Body of pancreas (tissue), 4 donors: ENCODE measurements at regions not wholly inside any gene's neighbourhood (a gene's known extent, or its start where the extent isn't known, plus 50 kb on each side); places are given as distances from the start of the nearest gene placed in this dataset.

Experiments
- ATAC-seq: fragments of 150-250 bp; one replicate; pipeline ENCODE4 v1.9.1; 2016
- DNase-seq, 4 donors: peaks; one replicate each; pipeline ENCODE4 v3.0.0-alpha.2; 2019
- H3K27ac ChIP-seq, 4 donors: fragments of 200-600 bp; sonication (generic); 1 replicate in 3 of 4; 2 replicates in 1 of 4; pipeline versions ENCODE4 v1.5.1 to v1.6.1; 2016 to 2019; ENCODE audit warnings: mild to moderate bottlenecking in 1 of 4, mixed read lengths in 1 of 4, moderate library complexity in 1 of 4
- H3K27me3 ChIP-seq, 2 donors: fragments of 200-600 bp; sonication (generic); one replicate each; pipeline ENCODE4 v1.6.0; 2016; ENCODE audit warnings: mild to moderate bottlenecking in 1 of 2
- H3K36me3 ChIP-seq, 2 donors: fragments of 200-600 bp; sonication (generic); replicated peaks in 1 of 2; 2 replicates each; pipeline ENCODE4 v1.5.1; 2016; ENCODE audit warnings: low read depth in 2 of 2; ENCODE audit not compliant: insufficient read depth in 1 of 2
- H3K4me1 ChIP-seq: fragments of 200-600 bp; sonication (generic); one replicate; pipeline ENCODE4 v1.6.0; 2016
- H3K4me3 ChIP-seq, 2 donors: fragments of 200-600 bp; sonication (generic); 1 replicate in 1 of 2; 2 replicates in 1 of 2; pipeline ENCODE4 v1.5.1; 2016 to 2019
- H3K9me3 ChIP-seq, 3 donors: fragments of 200-600 bp; sonication (generic); 1 replicate in 2 of 3; 2 replicates in 1 of 3; pipeline ENCODE4 v1.5.1; 2016
- POLR2A ChIP-seq, 3 donors: fragments of 450-650 bp; IDR thresholded peaks; one replicate each; pipeline ENCODE4 v1.6.1; 2016; ENCODE audit warnings: antibody characterized with exemption in 3 of 3, mild to moderate bottlenecking in 2 of 3
- whole genome bisulfite sequencing, 2 donors: methylation state at CpG; one replicate each; pipeline ENCODE4 v1.1.5; 2017; 5-methylcytosine and 5-hydroxymethylcytosine counted together
- intact Hi-C: fragments of 100-400 bp; cut with DNase I; formaldehyde crosslinking; loops from one replicate; pipeline ENCODE4 v1.15.1; 2023
- TF ChIP-seq, protein P1 (sequence below), 7 experiments: fragments of 450-650 bp in 4 of 7; fragments of 200-600 bp in 3 of 7; sonication (generic) in 3 of 7; IDR thresholded peaks; one replicate each; pipeline ENCODE4 v1.5.1; 2016 to 2019; ENCODE audit warnings: antibody characterized with exemption in 7 of 7

- DNase-seq (peak in 3 of 4 donors; percentile 24 to 55 (median 40)), ATAC-seq (peak; percentile 94)
- Histone ChIP-seq H3K27me3 (no peaks in the 10 kb centered on the region), H3K4me1 (peaks cover 8% of the 10 kb centered on the region), H3K9me3 (no peaks in the 10 kb centered on the region), H3K36me3 (no peaks in the 10 kb centered on the region), H3K4me3 (no peak overlapping the region), H3K27ac (peak overlapping the region in 3 of 4 donors; percentile 10 to 59 (median 50))
- intact Hi-C loops: no loop called here
- 8 to 17% methylated on average over 8 of the region's 8 CpGs for WGBS, 2 donors
- no peak for TF ChIP-seq POLR2A (IDR thresholded peaks at IDR 0.05)
- TF ChIP-seq, protein P1, sequence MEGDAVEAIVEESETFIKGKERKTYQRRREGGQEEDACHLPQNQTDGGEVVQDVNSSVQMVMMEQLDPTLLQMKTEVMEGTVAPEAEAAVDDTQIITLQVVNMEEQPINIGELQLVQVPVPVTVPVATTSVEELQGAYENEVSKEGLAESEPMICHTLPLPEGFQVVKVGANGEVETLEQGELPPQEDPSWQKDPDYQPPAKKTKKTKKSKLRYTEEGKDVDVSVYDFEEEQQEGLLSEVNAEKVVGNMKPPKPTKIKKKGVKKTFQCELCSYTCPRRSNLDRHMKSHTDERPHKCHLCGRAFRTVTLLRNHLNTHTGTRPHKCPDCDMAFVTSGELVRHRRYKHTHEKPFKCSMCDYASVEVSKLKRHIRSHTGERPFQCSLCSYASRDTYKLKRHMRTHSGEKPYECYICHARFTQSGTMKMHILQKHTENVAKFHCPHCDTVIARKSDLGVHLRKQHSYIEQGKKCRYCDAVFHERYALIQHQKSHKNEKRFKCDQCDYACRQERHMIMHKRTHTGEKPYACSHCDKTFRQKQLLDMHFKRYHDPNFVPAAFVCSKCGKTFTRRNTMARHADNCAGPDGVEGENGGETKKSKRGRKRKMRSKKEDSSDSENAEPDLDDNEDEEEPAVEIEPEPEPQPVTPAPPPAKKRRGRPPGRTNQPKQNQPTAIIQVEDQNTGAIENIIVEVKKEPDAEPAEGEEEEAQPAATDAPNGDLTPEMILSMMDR (IDR thresholded peaks at IDR 0.05): no peak
Measured at GRCh38 chr2:54360055-54360792, 95.9 kb upstream of the SPTBN1 start.

DNA sequence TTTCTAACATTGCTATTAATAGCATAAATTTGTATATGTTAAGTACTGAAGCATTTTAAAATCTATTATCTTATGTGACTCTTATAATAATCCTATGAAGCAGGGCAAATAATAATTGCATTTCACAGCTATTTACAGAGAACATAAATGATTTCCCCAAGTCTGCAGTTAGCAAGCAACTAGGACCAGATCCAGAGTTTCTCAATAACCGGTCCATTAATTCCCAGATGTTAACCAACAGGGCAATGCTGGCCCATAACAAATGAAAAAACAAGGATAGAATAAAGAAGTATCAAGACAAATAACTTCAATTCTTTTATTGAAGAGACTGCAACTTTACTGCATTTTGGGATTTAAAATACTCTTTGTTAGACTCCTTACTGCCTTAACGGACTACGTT is 91.7 kb upstream of the SPTBN1 start:
- Histone ChIP-seq H3K27me3 (no peaks in the 10 kb centered on the region), H3K9me3 (no peaks in the 10 kb centered on the region), H3K4me3 (no peak overlapping the region), H3K36me3 (no peaks in the 10 kb centered on the region), H3K27ac (no peak overlapping the region), H3K4me1 (peaks cover 8% of the 10 kb centered on the region)
- WGBS, 2 donors: 86 to 89% methylated on average over 3 of the region's 3 CpGs
- intact Hi-C loops: no loop called here
- ATAC-seq (no peak), DNase-seq (no peak)
- no peak for TF ChIP-seq POLR2A (IDR thresholded peaks at IDR 0.05)
- TF ChIP-seq, protein P1 (IDR thresholded peaks at IDR 0.05): no peak

- H3K9me3 ChIP-seq: no peaks in the 10 kb centered on the region
- no peak overlapping the region for H3K4me3 ChIP-seq
- TF ChIP-seq POLR2A (IDR thresholded peaks at IDR 0.05): no peak
- TF ChIP-seq, protein P1 (IDR thresholded peaks at IDR 0.05): no peak
- H3K27me3 ChIP-seq: no peaks in the 10 kb centered on the region
- no peak for DNase-seq
- no peak overlapping the region for H3K27ac ChIP-seq
- WGBS, 2 donors: 86 to 89% methylated on average over 1 of the region's 1 CpG
- no peak for ATAC-seq
- H3K4me1 ChIP-seq: no peaks in the 10 kb centered on the region
- intact Hi-C loops: no loop called here
- no peaks in the 10 kb centered on the region for H3K36me3 ChIP-seq
Measured at GRCh38 chr2:54365661-54366060, 90.5 kb upstream of the SPTBN1 start.

- H3K4me3 ChIP-seq: no peak overlapping the region
- DNase-seq: no peak
- intact Hi-C loops: no loop called here
- WGBS, 2 donors: 72 to 77% methylated on average over 3 of the region's 3 CpGs
- TF ChIP-seq POLR2A (IDR thresholded peaks at IDR 0.05): no peak
- TF ChIP-seq, protein P1 (IDR thresholded peaks at IDR 0.05): no peak
- no peaks in the 10 kb centered on the region for H3K36me3 ChIP-seq
- H3K27me3 ChIP-seq: no peaks in the 10 kb centered on the region
- H3K27ac ChIP-seq: no peak overlapping the region
- ATAC-seq: no peak
- no peaks in the 10 kb centered on the region for H3K4me1 ChIP-seq
- no peaks in the 10 kb centered on the region for H3K9me3 ChIP-seq
Measured at GRCh38 chr2:54366487-54367280, 89.4 kb upstream of the SPTBN1 start.
